ENCODE measurements at regions not wholly inside any gene's neighbourhood (a gene's known extent, or its start where the extent isn't known, plus 50 kb on each side); places are given as distances from the start of the nearest gene placed in this dataset.
"Not testable (repeated sequence)": the region's sequence is repeated elsewhere in the genome, so short reads cannot be mapped to it uniquely, and the experiment has no call there.

- TF ChIP-seq CTCF (IDR thresholded peaks at IDR 0.05; ENCODE audit: unreplicated experiment), result no peak
- H3K36me3 Mint-ChIP-seq (ENCODE audit: low read depth, unreplicated experiment), result no peaks in the 10 kb centered on the region
- DNase-seq (ENCODE audit: low spot score), result no peak
- no peaks in the 10 kb centered on the region for H3K27me3 Mint-ChIP-seq (ENCODE audit: unreplicated experiment)
- no peak overlapping the region for H3K4me3 Mint-ChIP-seq (ENCODE audit: unreplicated experiment)
- H3K4me1 Mint-ChIP-seq (ENCODE audit: unreplicated experiment), result peaks cover 4% of the 10 kb centered on the region
- H3K27ac Mint-ChIP-seq (ENCODE audit: unreplicated experiment), result no peak overlapping the region
- H3K9me3 Mint-ChIP-seq (ENCODE audit: unreplicated experiment), result no peaks in the 10 kb centered on the region
Measured at GRCh38 chr9:75490326-75490725, 400.1 kb upstream of the PCSK5 start.

- no peak for TF ChIP-seq CTCF (IDR thresholded peaks at IDR 0.05; ENCODE audit: unreplicated experiment)
- Mint-ChIP-seq H3K27me3 (ENCODE audit: unreplicated experiment) (no peaks in the 10 kb centered on the region), H3K27ac (ENCODE audit: unreplicated experiment) (no peak overlapping the region), H3K36me3 (ENCODE audit: low read depth, unreplicated experiment) (no peaks in the 10 kb centered on the region), H3K4me3 (ENCODE audit: unreplicated experiment) (no peak overlapping the region), H3K9me3 (ENCODE audit: unreplicated experiment) (no peaks in the 10 kb centered on the region), H3K4me1 (ENCODE audit: unreplicated experiment) (peaks cover 4% of the 10 kb centered on the region)
- DNase-seq (ENCODE audit: low spot score), result no peak
Measured at GRCh38 chr9:75491533-75491932, 398.9 kb upstream of the PCSK5 start.

- DNase-seq (ENCODE audit: low spot score), result no peak
- H3K9me3 Mint-ChIP-seq (ENCODE audit: unreplicated experiment), result no peaks in the 10 kb centered on the region
- no peaks in the 10 kb centered on the region for H3K4me1 Mint-ChIP-seq (ENCODE audit: unreplicated experiment)
- no peak overlapping the region for H3K27ac Mint-ChIP-seq (ENCODE audit: unreplicated experiment)
- no peaks in the 10 kb centered on the region for H3K36me3 Mint-ChIP-seq (ENCODE audit: low read depth, unreplicated experiment)
- H3K4me3 Mint-ChIP-seq (ENCODE audit: unreplicated experiment), result no peak overlapping the region
- no peak for TF ChIP-seq CTCF (IDR thresholded peaks at IDR 0.05; ENCODE audit: unreplicated experiment)
- H3K27me3 Mint-ChIP-seq (ENCODE audit: unreplicated experiment), result no peaks in the 10 kb centered on the region
Measured at GRCh38 chr9:75499812-75500211, 390.7 kb upstream of the PCSK5 start.

- Mint-ChIP-seq H3K27me3 (ENCODE audit: unreplicated experiment) (no peaks in the 10 kb centered on the region), H3K36me3 (ENCODE audit: low read depth, unreplicated experiment) (no peaks in the 10 kb centered on the region), H3K4me1 (ENCODE audit: unreplicated experiment) (no peaks in the 10 kb centered on the region), H3K27ac (ENCODE audit: unreplicated experiment) (no peak overlapping the region), H3K9me3 (ENCODE audit: unreplicated experiment) (no peaks in the 10 kb centered on the region), H3K4me3 (ENCODE audit: unreplicated experiment) (no peak overlapping the region)
- DNase-seq (ENCODE audit: low spot score), result no peak
- TF ChIP-seq CTCF (IDR thresholded peaks at IDR 0.05; ENCODE audit: unreplicated experiment), result no peak
Measured at GRCh38 chr9:75500479-75500878, 390.0 kb upstream of the PCSK5 start.

- H3K27me3 Mint-ChIP-seq (ENCODE audit: unreplicated experiment); DNase-seq (ENCODE audit: low spot score); H3K27ac Mint-ChIP-seq (ENCODE audit: unreplicated experiment); H3K4me1 Mint-ChIP-seq (ENCODE audit: unreplicated experiment); H3K4me3 Mint-ChIP-seq (ENCODE audit: unreplicated experiment); H3K36me3 Mint-ChIP-seq (ENCODE audit: low read depth, unreplicated experiment); H3K9me3 Mint-ChIP-seq (ENCODE audit: unreplicated experiment): not testable (repeated sequence)
Measured at GRCh38 chr9:75500940-75501339, 389.5 kb upstream of the PCSK5 start.

GRCh38 chr9:75504721-75505120 is 385.8 kb upstream of the PCSK5 start:
- no peaks in the 10 kb centered on the region for H3K4me1 Mint-ChIP-seq (ENCODE audit: unreplicated experiment)
- no peak for DNase-seq (ENCODE audit: low spot score)
- H3K36me3 Mint-ChIP-seq (ENCODE audit: low read depth, unreplicated experiment), result no peaks in the 10 kb centered on the region
- TF ChIP-seq CTCF (IDR thresholded peaks at IDR 0.05; ENCODE audit: unreplicated experiment), result no peak
- H3K27ac Mint-ChIP-seq (ENCODE audit: unreplicated experiment), result no peak overlapping the region
- no peaks in the 10 kb centered on the region for H3K27me3 Mint-ChIP-seq (ENCODE audit: unreplicated experiment)
- no peak overlapping the region for H3K4me3 Mint-ChIP-seq (ENCODE audit: unreplicated experiment)
- H3K9me3 Mint-ChIP-seq (ENCODE audit: unreplicated experiment), result no peaks in the 10 kb centered on the region

All from endothelial cell (in vitro differentiated cells).